Erythroblast (primary cell): ENCODE measurements at regions not wholly inside any gene's neighbourhood (a gene's known extent, or its start where the extent isn't known, plus 50 kb on each side); places are given as distances from the start of the nearest gene placed in this dataset.

Source experiments
- GATA1 ChIP-seq: IDR thresholded peaks from 2 replicates; pipeline ENCODE4 v1.6.1; 2011; ENCODE audit warnings: low read depth, mild to moderate bottlenecking, control low read depth, low read length, moderate library complexity
- POLR2A ChIP-seq: IDR thresholded peaks from 2 replicates; pipeline ENCODE4 v1.6.1; 2011; ENCODE audit warnings: mild to moderate bottlenecking, low read length

- no peak for TF ChIP-seq POLR2A
- TF ChIP-seq GATA1, result no peak
These were observed 376.7 kb upstream of the DIPK2B start for GRCh38 chrX:45577361-45577760.
